C4-2B (cell line): ENCODE measurements at regions not wholly inside any gene's neighbourhood (a gene's known extent, or its start where the extent isn't known, plus 50 kb on each side); places are given as distances from the start of the nearest gene placed in this dataset.

ENCODE experiments used
- H3K27ac ChIP-seq: fragments of 450-650 bp; 2 replicates; pipeline ENCODE4 v1.5.1; 2017
- CTCF ChIP-seq: fragments of 450-650 bp; conservative IDR thresholded peaks from 2 replicates; pipeline ENCODE4 v1.5.1; 2017; ENCODE audit warnings: mild to moderate bottlenecking
- ZFX ChIP-seq: fragments of 450-650 bp; IDR thresholded peaks from 2 replicates; pipeline ENCODE4 v1.6.1; 2017

- TF ChIP-seq CTCF = no peak
- no peak for TF ChIP-seq ZFX
- no peak overlapping the region for H3K27ac ChIP-seq
Observed at GRCh38 chr15:37362414-37362813, 262.1 kb upstream of the MEIS2 start.

GRCh38 chr15:37368961-37369360, 268.6 kb upstream of the MEIS2 start:
- TF ChIP-seq CTCF (no peak), ZFX (no peak)
- no peak overlapping the region for H3K27ac ChIP-seq

- TF ChIP-seq ZFX (no peak), CTCF (no peak)
- no peak overlapping the region for H3K27ac ChIP-seq
Observed at GRCh38 chr15:37370941-37371340, 270.6 kb upstream of the MEIS2 start.

GRCh38 chr15:37372064-37372463, 271.7 kb upstream of the MEIS2 start:
- no peak overlapping the region for H3K27ac ChIP-seq
- TF ChIP-seq CTCF = no peak
- no peak for TF ChIP-seq ZFX

GRCh38 chr15:37375519-37375918, 275.2 kb upstream of the MEIS2 start:
- TF ChIP-seq CTCF = no peak
- TF ChIP-seq ZFX = no peak
- no peak overlapping the region for H3K27ac ChIP-seq

- H3K27ac ChIP-seq = no peak overlapping the region
- TF ChIP-seq ZFX = no peak
- TF ChIP-seq CTCF = no peak
Observed at GRCh38 chr15:37377428-37377827, 277.1 kb upstream of the MEIS2 start.

- no peak for TF ChIP-seq ZFX
- H3K27ac ChIP-seq = no peak overlapping the region
Observed at GRCh38 chr15:37394402-37395099, 294.2 kb upstream of the MEIS2 start.

GRCh38 chr15:37395100-37395468, 294.7 kb upstream of the MEIS2 start:
- TF ChIP-seq CTCF = no peak
- no peak for TF ChIP-seq ZFX
- no peak overlapping the region for H3K27ac ChIP-seq
